Sigmoid colon (tissue), 4 donors: ENCODE measurements at regions not wholly inside any gene's neighbourhood (a gene's known extent, or its start where the extent isn't known, plus 50 kb on each side); places are given as distances from the start of the nearest gene placed in this dataset.

Experiments
- EP300 ChIP-seq, 4 donors: sonication (generic); formaldehyde crosslinking; IDR thresholded peaks; one replicate each; pipeline ENCODE4 v1.6.1; 2017; ENCODE audit warnings: antibody characterized with exemption in 4 of 4
- POLR2A ChIP-seq, 2 donors: fragments of 450-650 bp; IDR thresholded peaks; one replicate each; pipeline ENCODE4 v1.6.1; 2016; ENCODE audit warnings: antibody characterized with exemption in 2 of 2, mild to moderate bottlenecking in 2 of 2, moderate library complexity in 2 of 2
- TF ChIP-seq, protein P1 (sequence below), 4 experiments: fragments of 450-650 bp in 3 of 4; fragments of 200-600 bp in 1 of 4; IDR thresholded peaks; one replicate each; pipeline ENCODE4 v1.5.1; 2016 to 2019; ENCODE audit warnings: antibody characterized with exemption in 4 of 4, mild to moderate bottlenecking in 3 of 4, moderate library complexity in 2 of 4

DNA sequence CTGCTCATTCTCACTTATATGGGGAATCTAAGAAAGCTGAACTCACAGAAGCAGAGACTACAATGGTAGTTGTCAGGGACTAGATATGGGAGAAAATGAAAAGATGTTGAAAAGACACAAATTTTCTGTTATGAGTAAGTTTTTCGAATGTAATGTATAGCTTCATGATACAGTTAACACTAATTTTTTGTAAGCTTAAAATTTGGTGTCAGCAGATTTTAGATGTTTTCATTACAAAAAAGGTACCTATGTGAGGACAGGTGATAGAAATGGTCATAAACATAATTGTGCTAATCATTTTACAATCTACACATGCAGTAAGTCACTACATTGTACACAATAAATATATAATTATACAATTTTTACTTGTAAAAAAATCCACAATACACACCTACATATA is 286.6 kb downstream of the ZNF33B start:
- TF ChIP-seq POLR2A (IDR thresholded peaks at IDR 0.05) (no peak), EP300 (IDR thresholded peaks at IDR 0.05) (no peak)
- TF ChIP-seq, protein P1, sequence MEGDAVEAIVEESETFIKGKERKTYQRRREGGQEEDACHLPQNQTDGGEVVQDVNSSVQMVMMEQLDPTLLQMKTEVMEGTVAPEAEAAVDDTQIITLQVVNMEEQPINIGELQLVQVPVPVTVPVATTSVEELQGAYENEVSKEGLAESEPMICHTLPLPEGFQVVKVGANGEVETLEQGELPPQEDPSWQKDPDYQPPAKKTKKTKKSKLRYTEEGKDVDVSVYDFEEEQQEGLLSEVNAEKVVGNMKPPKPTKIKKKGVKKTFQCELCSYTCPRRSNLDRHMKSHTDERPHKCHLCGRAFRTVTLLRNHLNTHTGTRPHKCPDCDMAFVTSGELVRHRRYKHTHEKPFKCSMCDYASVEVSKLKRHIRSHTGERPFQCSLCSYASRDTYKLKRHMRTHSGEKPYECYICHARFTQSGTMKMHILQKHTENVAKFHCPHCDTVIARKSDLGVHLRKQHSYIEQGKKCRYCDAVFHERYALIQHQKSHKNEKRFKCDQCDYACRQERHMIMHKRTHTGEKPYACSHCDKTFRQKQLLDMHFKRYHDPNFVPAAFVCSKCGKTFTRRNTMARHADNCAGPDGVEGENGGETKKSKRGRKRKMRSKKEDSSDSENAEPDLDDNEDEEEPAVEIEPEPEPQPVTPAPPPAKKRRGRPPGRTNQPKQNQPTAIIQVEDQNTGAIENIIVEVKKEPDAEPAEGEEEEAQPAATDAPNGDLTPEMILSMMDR (IDR thresholded peaks at IDR 0.05): no peak
